Pulmonary artery endothelial cell (primary cell): ENCODE measurements at regions not wholly inside any gene's neighbourhood (a gene's known extent, or its start where the extent isn't known, plus 50 kb on each side); places are given as distances from the start of the nearest gene placed in this dataset.

Source experiments
- DNase-seq: peaks from one replicate; pipeline ENCODE4 v3.0.0-alpha.2; 2011; ENCODE audit warnings: low read depth, low spot score

DNA sequence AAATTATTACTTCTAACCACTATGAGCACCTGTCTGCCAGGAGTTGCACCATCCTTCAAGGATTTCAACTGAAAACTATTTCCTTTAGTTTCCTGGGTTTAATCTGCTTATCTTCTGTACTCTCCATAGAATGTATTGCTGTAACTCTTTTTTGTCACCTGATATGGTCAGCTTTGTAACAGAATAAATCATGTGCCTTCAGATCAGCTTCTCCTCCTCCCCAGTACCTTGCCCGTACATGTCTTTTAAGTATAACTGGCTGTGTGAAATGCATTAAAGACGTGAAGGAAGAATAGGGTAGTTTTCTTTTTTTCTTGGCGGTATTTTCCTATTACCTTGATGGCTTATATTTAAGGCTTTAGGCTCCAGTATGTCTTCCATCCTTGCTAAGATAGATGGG, 200.3 kb upstream of the NAV3 start:
- DNase-seq = no peak

DNA sequence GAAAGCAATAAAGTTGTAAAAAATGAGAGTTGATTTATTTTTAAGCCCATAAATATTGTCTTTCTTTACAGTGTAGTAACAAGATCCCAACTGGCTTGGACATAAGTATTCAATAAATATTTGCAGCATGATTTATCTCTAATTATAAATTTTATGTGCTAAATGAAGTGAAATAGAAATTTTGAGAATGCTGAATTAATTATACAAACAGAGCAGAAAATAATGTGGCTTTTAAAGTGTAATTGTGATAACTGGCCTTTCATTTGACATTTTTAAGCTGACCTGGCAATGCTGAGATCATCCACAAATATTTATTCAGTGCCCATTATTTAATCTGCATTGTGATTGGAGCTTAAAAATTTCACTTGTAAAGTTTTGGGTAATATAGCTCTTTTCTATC, 201.6 kb upstream of the NAV3 start:
- DNase-seq = no peak

DNA sequence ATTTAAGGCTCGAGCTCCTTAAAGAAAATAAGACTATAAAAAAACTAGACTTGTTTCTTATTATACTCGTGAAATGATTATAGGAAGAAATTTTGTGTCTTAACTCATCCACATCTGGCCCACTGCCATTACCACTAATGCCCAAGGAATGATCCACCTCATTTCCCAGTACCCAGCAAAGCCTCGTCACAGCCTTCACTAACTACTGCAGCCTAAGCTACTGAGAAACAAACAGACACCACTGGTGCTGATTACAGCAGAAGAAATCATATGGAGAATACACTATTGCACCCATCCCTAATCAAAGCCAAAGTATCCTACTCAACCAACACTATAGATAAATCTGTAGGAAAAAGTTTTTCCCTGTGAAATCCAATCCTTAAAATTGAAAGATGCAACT, 205.3 kb upstream of the NAV3 start:
- no peak for DNase-seq

DNA sequence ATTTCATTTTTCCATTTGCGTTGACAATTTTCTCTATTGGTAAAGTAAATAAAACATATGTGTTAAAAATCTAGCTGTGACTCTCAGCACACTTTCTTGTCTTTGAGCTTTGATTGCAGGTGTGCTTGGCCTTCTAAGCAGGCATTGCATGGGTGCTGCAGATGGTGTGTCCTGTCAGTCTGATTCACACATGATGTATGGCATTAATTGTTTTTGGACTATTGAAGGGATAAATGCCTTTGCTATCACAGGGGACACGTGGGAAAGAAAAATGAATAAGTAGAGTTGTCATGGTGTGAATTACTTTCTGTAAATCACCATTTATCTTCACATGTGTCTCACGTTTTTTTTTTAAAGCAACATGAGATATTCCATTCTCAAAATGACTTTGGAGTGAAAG, 211.3 kb upstream of the NAV3 start:
- no peak for DNase-seq

DNA sequence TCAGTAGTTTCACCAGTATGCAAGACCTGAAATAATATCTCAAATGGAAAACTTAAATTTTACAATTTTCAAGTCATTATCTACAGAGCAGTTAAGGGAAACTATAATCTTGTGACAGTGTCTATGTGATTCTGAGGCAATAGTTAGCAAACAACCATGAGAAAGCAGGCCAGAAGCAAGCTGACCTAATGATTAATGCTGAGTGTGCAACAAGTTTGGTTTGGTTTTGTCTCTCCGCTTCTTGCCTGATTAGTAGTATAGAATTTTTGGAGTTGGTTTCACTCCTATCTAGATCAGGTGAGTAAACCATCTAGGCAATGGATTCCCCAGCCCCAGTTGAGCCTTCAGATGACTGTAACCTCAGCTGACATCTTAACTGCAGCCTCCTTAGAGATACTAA, 212.9 kb upstream of the NAV3 start:
- no peak for DNase-seq

DNA sequence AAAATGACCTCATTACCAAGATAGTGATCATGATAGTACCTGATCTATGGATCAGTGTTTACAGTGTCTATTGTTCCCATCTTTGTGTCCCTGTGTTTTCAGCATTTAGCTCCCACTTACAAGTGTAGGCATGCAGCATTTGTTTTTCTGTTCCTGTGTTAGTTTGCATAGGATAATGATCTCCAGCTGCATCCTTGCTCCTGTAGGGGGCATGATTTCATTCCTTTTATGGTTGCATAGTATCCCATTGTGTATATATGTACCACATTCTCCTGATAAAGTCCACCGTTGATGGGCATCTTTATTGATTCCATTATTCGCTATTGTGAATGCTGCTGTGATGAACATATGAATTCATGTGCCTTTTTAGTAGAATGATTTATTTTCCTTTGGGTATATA, 215.4 kb upstream of the NAV3 start:
- no peak for DNase-seq

DNA sequence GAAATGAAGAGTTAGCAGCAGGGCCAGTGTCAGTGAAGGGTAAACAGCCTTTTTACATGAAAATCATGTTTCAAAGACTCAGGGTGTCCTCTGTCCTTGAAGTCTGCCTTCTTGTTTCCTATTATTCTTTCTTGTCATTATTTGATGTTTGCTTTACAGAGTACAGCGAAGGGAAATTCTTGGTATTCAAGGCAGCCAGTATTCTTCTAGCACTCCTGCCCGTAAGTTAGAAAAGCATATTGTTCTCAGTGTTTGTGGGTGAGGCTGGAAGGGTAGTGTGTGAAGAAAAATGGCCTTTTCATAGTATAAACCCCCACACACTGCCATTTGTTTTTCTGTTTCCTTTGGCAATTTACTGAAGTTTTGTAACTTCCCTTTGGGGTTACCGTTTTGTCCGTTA, 217.3 kb upstream of the NAV3 start:
- DNase-seq = no peak

DNA sequence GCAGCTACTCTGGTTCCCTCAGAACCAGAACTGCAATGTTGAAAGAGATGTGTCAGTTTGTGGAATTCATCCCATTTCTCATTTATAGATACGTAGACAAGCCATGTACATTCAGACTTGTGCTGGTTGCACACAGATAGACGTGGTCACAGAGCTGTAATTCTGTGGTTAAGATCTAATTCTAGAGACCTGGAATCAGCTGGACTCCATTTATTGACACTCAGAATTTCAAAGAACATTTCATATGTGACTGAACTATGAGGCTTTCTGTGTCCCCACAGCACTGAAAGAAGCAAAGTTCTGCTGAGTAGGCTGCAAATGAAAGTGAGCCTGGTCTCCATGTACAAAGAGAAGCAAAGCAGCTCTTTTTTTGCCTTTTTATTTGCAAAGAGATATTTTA, 220.2 kb upstream of the NAV3 start:
- DNase-seq = no peak

DNA sequence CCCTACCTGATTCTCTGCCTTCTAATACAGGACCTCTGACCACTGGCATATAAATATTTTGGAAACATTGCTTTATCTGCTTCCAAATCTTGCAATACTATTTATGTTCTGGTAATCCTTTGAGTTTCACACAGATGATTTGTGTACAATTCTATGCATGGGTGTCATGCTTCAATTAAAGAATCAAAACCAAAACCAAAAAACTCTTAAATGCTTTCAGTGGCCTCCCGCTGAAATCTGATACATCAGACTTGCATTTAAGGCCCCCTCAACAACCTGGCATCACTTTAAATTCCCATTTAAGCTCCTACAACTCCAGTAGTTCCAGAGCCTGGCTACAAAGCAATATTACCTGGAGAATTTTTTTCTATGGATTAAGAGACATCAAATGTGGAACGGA, 221.7 kb upstream of the NAV3 start:
- no peak for DNase-seq

DNA sequence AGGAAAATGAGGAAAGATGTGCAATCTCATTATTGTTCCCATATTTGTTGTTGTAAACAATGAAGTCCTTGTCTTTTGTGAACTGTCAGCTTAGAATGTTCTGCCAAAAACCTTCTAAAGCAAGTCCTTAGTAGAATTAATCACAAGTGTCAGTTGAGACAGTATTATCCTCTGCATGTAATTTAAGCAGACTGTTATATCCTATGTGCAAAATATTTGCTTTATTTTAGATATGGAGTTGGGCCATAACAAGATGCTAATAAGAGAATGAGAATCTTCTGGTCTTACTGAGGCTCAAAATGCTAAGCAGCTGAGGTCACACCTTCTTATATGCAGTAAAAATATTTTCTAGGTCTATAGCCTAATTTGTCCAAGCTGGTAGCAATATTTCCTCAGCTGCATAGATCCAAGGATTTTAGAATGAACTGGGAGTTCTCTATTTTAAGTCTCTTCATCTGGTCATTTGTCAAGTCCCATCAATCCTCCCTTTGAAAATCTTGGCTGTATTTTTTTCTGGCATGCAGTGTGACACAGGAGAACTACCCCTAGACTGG, 222.3 kb upstream of the NAV3 start:
- no peak for DNase-seq

DNA sequence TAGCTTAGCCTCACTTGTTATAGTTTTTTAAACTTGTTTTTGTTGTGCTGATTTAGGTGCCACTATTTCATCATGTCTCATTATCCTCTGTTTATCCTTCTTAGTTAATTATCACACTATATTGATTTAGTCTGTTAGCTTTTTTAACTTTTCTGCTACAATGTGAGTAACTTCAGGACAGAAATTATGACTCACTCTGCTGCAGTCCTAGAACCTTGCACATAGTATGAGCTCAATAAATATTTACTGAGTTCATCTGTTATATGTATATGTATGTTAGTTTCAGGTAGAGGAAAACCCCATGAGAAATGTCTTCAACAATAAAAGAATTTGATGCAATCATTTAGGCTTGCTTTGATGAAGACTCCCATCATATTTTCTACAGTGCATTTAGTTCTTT, 224.3 kb upstream of the NAV3 start:
- DNase-seq = no peak

DNA sequence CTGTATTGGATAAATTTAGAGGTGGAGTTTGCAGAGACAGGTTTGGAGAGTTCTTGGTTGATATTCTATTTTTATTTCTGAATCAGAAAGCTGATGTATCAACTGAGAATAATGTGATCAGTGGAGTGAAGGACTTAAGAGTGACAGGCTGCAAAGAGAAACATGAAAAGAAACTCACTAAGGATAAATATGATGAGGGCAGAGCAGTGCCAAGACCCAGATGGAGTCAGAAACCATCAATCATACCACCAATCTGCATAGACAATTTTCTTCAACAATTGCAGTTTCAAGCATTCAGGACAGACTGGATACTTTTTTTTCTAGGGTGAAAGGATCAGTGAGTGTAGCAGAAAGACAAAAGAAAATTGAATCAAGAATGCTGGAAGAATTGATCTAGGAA, 226.7 kb upstream of the NAV3 start:
- no peak for DNase-seq

DNA sequence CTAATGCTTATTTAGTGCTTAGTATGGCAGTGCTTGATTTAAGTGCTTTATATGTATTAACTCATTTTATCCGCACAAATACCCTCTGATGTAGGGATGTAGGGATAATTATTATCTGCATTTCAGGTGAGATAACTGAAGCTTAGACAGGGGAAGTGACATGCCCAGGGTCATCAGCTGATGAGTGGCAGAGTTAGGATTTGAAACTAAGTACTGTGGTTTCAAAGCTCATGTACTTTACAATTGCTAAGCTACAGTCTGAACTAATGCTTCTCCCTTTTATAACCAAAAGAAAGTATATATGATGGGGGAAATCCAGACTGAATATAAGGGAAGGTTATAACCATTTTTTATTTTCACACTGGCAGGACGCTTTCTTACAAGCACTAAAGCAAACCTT, 229.6 kb upstream of the NAV3 start:
- no peak for DNase-seq

DNA sequence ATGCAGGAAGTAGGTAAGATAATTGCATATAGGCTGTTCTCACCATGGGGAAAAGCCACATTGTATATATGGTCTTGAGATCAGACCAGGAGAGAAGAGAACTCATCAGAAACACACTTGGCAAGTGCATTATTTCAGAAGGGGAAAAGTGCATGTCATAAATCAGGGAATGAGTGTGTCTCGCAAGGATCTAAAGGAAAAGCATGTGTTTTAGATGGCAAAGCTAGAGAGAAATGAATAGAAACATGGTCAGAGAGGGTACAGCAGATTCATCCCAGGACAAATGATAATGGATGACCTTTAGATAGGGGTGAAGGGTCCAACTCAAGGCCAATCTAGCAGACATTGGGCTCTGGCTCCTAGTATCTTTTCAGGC, 230.2 kb upstream of the NAV3 start:
- DNase-seq = no peak

DNA sequence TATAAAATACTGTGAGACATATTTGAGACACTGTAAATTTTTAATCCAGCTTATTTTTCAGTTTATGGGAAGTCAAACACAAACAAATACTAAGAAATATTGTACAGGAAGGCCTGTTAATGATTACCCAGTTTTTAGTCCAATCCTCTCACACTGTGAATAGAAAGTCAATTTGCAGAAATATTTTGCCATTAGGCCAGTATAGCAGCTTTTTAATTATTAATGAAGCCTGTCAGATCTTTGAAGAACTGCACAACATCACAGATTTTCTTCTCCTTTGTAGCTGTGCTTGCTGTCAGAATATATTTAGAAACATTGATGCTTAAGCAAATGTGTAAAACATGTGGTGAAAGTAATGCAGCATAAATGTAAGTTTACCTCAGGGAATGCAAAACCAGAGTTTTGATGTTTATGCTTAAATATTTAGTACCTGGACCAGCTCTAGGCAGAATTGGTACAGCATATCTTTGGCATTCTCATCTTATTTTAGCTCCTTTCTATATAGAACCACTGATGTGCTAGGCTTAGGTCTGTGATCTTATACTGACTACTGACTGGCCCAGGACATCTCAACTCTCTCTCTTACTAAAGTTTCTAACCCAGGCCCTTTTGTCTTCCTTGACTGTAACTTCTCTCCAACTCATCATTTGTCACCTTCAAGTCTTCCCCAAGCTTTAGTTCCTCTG, 230.8 kb upstream of the NAV3 start:
- no peak for DNase-seq

DNA sequence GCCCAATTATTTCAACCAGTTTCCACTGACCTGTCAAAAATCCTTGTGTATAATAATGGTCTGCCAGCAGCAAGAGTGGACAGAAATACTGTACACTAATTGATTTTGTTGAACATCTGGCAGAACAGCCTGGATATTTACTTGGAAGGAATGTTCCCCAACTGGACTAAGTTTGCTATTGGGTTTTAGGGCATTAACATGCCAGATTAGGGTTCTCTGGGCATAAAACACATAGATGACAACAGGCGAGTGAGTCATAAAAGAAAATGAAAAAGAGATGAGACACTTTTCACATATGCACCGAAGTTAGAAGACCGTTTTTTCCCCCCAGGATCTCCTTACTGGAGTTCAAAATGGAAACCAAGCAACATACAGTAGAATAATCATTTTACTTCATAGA, 236.3 kb upstream of the NAV3 start:
- DNase-seq = no peak

DNA sequence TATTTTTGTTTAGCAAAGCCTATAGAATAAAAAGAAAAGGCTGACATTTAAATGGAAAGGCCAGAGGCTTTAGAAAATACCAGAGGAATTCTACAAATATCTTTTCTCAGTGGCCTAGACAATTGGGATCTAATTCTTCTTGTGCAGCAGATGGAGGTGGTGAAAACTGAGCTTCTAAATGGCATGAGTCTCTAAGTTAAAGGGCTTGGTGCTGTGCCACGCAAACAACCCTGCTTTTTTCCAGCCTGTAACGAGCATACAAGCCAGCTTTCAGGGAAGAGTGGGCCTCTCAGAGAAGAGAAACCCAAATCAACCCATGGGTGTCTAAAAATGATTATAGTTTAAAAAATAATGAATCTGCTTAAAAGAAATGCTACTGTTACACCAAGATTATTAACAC, 237.9 kb upstream of the NAV3 start:
- no peak for DNase-seq

DNA sequence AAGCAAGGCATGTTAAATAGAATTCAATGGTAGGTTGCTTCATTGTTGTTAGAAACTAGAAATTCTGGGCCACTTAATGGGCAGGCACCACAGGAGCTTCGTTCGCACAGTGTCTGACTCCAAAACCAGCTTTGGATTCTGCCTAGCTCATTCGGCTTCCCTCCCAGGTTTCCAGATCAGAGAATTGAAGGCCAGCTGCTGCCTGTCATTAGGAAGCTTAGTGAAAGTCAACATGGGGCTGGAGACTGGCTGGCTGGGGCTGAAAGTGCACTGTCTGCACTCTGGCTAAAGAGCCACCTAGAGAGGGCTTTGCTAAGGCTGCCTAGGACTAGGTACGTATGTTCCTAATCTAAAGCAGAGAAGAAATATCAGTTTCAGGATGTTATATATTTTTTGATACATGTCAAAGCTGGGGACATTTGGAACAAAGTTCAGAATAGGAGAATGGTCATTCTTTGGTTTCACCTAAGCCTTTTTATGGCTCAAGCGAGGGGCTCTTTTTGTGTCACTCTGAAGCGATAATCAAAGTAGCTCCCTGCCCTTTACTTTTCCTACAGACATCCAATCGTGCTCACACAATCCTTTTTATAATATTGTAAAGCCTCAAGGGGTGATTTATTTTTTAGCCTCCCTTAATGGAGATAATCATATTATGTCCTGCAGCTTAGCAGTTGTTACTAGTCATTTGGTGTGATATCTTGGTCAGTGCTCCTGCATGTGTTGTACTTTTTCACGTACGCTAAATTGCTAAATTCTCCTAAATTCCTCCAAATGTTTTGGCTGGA, 238.5 kb upstream of the NAV3 start:
- DNase-seq = no peak

DNA sequence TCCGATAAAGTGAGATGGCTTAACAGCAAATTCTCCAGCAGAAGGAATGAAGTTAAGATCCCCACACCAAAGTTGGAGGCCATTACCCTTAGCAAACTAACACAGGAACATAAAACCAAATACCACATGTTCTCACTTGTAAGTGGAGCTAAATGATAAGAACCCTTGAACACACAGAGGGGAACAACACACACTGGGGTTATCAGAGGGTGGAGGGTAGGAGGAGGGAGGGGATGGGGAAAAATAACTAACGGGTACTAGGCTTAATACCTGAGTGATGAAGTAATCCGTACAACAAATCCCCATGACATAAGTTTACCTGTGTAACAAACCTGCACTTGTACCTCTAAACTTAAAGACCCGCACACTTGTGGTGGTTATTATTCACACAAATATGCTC, 240.4 kb upstream of the NAV3 start:
- no peak for DNase-seq

DNA sequence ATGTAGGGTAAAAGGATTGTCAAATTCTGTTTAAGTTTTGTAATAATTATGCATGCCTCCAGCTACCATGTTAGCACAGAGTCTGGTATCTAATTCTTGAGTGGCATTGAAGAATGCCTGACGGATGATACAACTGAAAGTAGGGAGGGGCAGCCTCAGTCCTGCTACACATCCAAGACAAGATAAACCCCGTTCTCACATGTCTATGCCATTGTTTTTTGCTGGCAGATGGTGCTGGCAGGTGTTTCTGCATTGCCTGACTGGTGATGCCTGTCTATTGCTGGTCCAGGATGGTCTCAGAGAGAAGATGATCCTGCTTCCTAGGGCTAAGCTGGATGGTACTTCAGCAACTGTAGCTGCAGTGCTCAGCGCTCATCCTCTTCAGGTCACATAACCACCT, 245.8 kb upstream of the NAV3 start:
- no peak for DNase-seq

DNA sequence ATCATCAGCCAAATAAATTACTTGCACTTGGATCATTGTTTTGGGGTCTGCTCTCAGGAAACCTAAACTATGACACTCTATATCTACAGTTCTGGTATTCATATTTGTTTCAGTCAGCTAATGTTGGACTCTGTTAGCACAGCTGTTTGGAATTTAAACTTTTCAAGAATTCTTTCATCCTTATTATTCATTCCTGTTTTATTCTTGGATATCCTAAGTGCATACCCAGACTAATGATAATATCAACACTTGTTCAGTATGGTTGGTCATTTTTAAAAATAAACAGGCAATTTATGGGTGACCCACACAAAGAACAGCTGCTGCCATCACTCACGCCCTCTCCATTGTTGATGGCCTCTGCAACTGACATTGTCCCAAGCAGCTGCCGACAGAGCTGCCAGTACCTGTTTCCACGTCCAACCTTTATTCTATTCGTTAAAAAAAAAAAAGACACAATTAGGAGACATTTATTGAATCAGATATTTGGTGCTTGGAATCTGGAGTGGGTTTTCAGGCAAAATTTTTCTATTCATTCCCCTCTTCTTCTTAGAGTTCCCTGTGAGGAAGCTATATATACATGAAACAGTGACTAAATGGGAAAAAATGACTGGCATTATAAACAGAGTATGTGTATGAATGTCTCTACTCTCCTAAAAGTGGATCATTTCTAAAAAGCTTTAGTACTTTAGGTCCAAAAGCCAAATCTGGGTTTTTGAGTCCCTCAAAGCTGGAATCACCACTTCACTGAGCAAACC, 252.1 kb upstream of the NAV3 start:
- no peak for DNase-seq

DNA sequence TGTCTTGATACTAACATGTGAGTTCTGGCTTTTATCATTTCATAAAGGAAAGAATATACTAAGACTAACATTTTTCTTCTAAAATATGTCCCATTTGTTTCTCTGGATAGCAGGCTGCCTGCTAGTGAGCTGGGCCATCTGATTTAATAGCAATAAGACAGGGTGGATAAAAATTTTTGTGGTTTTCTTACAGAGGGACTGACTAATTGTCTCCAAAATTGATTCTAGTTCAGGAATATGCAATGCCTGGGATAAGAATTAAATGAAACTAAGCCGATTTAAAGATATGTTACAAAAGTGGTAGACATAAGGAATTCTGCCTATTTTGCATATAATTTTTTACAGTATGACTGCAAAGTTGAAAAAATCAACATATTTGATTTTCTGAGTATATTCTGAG, 252.9 kb upstream of the NAV3 start:
- DNase-seq = no peak
